NK-92 (cell line): ENCODE measurements at regions not wholly inside any gene's neighbourhood (a gene's known extent, or its start where the extent isn't known, plus 50 kb on each side); places are given as distances from the start of the nearest gene placed in this dataset.
"Not testable (repeated sequence)": the region's sequence is repeated elsewhere in the genome, so short reads cannot be mapped to it uniquely, and the experiment has no call there.

ENCODE experiments used
- DNase-seq: peaks from one replicate; lab custom pipeline; 2025; ENCODE audit not compliant: unreplicated experiment; lab: John Stamatoyannopoulos, UW

DNA sequence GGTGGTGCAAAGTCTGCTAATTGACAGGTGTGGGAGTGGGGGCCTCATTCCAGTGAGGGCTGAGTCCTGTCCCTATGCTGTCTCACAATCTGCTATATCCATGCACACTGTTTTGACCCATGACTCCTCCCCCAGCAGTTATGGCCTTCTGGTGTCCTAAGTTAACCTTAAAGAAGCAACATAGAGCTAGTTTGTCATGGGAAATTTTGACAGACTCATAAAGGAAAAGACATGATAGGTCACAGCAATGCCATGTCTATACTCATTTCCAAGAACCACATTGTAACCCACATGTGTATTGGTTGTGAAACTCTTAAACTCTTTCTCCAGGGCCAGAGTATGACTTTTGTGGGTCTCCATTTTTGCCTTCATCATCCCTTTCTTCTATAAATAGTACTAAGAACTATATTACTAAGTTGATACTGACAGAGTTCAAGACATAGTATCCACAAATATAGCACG lies 78.2 kb upstream of the SLC1A4 start:
- no peak for DNase-seq

GRCh38 chr2:64913357-64913869 lies 75.8 kb upstream of the SLC1A4 start:
- DNase-seq = no peak

DNA sequence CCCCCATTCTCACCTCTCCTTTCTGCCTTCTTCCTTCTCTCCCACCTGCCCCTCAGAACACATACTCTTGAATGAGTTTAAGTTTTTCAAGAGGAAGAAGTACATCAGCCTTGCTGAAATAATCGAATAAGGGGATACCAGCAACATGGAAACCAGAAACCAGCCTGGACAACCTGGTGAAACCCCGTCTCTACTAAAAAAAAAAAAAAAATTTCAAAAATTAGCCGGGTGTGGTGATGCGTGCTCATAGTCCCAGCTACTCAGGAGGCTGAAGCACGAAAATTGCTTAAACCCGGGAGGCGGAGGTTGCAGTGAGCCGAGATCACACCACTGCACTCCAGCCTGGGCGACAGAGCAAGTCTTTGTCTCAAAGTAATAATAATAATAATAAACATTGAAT lies 75.0 kb upstream of the SLC1A4 start:
- no peak for DNase-seq

- no peak for DNase-seq
These were observed 74.3 kb upstream of the SLC1A4 start for GRCh38 chr2:64914735-64915509.

GRCh38 chr2:64915510-64915900 lies 73.7 kb upstream of the SLC1A4 start:
- no peak for DNase-seq

DNA sequence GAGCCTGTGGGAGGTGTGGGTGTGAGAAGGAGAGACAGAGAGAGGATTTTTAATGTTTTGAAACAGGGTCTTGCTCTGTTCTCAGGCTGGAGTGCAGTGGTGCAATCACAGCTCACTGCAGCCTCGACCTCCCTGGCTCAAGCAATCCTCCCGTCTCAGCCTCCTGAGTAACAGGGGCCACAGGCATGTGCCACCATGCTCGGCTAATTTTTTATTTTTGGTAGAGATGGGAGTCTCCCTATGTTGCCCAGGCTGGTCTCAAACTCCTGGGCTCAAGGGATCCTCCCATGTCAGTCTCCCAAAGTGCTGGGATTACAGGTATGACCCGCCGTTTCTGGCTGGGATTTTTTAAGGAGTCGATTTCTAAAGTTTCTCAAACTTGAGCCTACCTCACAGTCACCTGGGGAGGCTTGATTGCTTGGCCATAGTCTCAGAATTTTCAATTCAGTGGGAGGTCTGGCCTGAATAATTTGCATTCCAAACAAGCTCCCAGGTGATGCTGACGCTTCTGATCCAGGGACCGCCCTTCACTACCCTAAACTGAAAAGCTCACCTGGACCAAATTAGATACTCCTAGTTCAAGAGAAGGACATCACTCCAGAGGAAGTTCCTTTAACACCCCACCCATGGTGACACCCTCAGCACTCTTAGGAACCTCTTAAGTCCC lies 70.8 kb upstream of the SLC1A4 start:
- DNase-seq = no peak

DNA sequence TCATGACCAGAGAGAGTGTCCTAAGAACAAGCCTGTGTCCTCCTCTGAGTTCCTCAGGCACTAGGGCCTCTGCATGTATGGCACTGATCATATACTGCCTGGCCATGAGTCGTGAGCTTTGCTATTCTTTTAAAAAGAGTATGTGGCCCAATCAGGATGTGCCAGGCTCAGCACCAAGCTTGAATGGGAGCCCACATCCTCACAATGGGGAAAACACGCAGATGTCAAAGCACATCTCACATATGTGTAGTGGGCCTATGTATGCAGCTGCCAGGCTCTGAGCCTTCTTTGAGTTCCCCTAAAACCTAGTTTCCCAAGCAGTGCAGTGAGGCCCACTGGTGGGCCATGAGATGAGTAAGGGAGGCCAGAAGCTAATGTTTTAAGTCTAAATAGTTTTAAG lies 69.9 kb upstream of the SLC1A4 start:
- no peak for DNase-seq

GRCh38 chr2:64922482-64923384 lies 66.5 kb upstream of the SLC1A4 start:
- no peak for DNase-seq

DNA sequence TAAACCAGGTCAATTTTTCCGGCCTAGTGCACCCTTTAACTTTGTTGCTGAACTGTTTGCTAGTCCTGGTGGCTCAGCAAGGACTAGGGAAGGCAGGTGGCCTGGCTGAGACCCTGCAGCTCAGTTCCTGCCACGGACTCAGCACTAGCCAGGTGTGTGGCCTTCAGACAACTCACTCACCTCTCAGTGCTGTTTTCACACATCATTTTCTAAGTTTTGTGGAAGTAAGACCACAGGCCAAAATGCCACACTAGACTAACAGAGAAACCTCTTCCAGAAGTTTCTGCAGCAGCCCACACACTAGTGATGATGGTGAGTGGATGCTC lies 65.9 kb upstream of the SLC1A4 start:
- DNase-seq = no peak

DNA sequence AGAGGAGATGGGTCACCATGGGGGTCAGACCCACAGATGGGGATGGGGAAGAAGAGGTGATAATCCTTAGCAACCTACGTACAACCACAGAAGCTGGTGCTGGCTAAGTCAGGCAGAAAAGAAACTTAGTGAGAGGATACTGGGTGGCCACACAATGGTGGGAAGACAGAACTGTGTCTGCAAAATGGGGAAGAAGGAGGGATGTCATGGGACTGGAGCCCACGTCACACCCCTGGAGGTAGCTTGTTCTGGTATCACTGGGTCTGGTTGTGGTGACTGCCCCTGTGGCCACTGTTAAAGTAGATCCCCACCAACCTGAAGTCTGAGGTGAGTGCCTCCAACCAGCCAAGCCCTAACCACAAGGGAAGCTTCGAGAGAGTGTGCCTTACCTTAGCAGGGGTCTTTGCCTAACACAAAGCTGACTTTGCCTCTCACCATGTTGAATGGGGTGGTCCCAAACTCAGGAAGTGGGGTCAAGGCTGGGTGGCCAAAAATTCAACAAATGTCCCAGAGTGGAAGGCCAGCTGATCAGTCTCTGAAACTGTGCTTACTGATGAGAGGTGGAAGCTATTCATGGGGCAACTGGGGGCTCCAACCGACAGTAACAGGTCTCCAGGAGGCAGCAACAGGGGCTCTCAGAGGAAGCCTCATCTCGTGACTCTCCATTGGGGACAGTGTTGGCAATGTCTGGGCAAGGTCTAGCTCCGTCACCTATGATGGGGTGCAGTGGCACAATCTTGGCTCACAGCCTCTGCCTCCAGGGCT lies 64.8 kb upstream of the SLC1A4 start:
- no peak for DNase-seq

DNA sequence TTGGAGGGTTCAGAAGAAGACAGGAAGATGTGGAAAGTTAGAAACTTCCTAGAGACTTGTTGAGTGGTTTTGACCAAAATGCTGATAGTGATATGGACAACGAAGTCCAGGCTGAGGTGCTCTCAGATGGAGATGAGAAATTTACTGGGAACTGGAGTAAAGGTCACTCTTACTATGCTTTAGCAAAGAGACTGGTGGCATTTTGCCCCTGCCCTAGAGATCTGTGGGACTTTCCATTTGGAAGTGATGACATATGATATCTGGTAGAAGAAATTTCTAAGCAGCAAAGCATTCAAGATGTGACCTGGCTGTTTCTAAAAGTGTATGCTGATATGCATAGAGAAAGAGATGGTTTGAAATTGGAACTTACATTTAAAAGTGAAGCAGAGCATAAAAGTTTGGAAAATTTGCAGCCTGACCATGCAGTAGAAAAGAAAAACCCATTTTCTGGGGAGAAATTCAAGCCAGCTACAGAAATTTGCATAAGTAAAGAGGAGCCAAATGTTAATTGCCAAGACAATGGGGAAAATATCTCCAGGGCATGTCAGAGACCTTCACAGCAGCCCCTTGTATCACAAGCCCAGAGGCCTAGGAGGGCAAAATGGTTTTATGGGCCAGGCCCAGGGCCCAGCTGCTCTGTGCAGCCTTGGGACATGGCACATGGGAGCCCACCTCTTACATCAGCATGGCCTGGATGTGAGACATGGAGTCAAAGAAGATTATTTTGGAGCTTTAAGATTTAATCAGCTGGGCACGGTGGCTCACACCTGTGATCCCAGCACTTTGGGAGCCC lies 63.1 kb upstream of the SLC1A4 start:
- DNase-seq = not testable (repeated sequence)

DNA sequence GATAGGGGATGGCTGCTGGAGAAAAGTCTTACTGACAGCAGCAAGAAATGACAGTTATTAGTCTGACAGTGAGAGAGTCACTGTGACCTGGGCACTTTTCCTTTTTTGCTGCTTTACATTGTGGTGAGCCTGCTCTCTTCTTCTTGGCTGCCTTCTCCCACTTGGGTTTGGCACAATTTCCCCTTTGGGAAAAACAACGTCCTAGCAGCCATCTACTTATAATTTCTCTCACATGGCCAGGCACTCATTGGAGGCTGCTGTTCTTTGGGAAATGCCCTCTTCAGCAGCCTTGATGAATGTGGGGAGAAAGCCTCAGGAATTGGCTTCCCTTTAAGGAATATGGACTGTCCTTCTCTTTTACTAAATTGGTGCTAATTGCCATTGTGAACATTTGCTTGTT lies 60.4 kb upstream of the SLC1A4 start:
- no peak for DNase-seq

DNA sequence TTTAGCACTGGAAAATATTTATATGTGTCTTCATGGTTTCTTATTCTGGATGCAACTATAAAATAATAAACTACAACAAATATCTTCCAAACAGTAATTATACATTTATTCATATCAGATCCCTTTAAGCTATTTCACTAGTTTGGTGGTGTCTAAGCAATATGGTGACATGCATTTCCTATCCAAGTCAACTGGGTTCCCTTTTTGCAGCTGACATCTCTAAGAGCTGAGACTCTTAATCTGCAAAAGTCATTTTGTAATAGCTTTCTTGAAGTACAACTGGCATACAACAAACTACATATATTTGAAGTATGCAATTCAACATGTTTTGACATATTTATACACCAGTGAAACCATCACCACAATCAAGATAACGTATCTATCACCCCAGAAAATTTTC lies 59.9 kb upstream of the SLC1A4 start:
- no peak for DNase-seq

DNA sequence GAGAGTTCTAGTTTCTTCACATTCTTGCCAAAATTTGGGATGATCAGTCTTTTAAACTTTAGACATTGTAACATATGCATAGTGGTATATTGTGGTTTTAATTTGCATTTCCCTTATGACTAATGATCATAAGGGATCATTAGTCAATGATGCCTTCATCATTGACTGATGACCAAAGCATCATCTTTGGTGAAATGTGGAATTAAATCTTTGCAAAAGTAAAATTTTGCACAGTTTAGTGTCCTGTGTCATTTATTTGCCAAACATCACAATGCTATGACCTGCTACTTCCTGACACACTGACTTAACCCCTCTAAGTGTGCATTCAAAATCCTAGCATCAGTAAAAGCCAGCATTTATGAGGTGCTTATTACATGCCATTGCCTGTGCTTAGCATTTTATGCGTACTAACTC lies 58.9 kb upstream of the SLC1A4 start:
- no peak for DNase-seq

GRCh38 chr2:64931246-64932115 lies 57.7 kb upstream of the SLC1A4 start:
- DNase-seq = no peak

DNA sequence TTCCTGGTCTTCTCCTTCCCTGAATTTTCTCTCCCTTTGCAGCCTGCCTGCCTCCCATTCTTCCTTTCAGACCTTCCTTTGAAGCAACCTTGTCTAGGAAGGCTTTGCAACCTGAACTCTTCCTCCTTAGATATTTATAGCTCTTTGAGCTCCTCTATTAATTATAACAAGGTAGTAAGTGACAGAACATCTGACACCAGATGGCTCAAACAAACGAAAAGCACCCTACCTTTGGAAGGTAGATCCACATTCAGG lies 57.2 kb upstream of the SLC1A4 start:
- no peak for DNase-seq

DNA sequence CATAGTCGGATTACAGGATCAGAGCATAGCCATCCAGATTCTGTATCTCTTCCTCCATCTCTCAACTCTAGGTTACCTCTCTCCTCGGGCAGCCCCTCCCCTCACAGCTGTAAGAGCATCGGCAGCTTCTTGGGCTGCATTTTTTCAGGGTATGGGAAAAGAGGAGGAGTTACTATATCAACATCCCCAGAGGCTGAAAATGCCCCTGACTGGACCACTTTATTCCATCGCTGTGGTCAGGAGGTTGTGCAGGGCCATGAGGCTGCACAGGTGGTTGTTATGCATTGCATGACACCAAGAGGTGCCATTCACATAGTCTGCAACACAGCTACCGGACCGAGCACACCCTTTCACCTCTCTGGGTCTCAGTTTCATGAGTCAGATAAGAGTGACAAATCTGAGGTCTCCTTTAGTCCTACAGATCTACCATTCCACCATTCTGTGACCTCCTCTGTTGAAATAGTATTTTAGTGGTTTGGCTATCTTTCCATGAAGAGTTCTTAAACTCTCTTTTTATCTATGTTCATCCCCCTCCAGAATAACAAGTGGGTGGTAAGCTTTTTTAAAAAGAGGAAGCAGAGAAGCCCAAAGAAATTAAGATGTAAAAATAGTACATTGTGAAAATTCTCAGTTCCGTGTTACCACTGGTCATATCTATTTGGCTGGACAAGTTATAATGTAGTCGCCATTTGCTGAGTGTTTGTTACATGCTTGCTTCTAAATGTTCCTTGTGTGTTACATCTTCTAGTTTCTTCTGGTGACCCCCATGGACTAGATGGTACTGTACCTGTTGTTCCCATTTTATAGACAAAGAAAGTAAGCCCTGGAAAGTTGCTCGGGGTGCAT lies 56.6 kb upstream of the SLC1A4 start:
- DNase-seq = no peak

GRCh38 chr2:64934530-64934929 lies 54.7 kb upstream of the SLC1A4 start:
- no peak for DNase-seq
